ENCODE measurements at regions not wholly inside any gene's neighbourhood (a gene's known extent, or its start where the extent isn't known, plus 50 kb on each side); places are given as distances from the start of the nearest gene placed in this dataset.

GRCh38 chr5:62097361-62097760 lies 208.6 kb upstream of the KIF2A start:
- TF ChIP-seq CTCF (IDR thresholded peaks at IDR 0.05) (no peak), EP300 (IDR thresholded peaks at IDR 0.05; ENCODE audit: borderline replicate concordance in 1 of 2, low read depth in 1 of 2, low read length in 1 of 2) (no peak), REST (IDR thresholded peaks at IDR 0.05; ENCODE audit: low read depth, low read length) (no peak), EZH2phosphoT487 (IDR thresholded peaks at IDR 0.05; ENCODE audit: borderline replicate concordance, low read depth) (no peak), YY1 (IDR thresholded peaks at IDR 0.05; ENCODE audit: low read depth) (no peak), MXI1 (IDR thresholded peaks at IDR 0.05; ENCODE audit: low read depth, low read length) (no peak), IRF3 (IDR thresholded peaks at IDR 0.05; ENCODE audit: low read depth, low read length) (no peak), POLR2AphosphoS5 (IDR thresholded peaks at IDR 0.05; ENCODE audit: low read depth, low read length) (no peak), CHD2 (IDR thresholded peaks at IDR 0.05; ENCODE audit: low read length, partially characterized antibody) (no peak)
